Ishikawa (cell line): ENCODE measurements at regions not wholly inside any gene's neighbourhood (a gene's known extent, or its start where the extent isn't known, plus 50 kb on each side); places are given as distances from the start of the nearest gene placed in this dataset.

Experiments
- EGR1 ChIP-seq: IDR thresholded peaks from 2 replicates; pipeline ENCODE4 v1.6.1; 2012
- EP300 ChIP-seq: IDR thresholded peaks from 2 replicates; pipeline ENCODE4 v1.6.1; 2012; ENCODE audit warnings: borderline replicate concordance
- NFIC ChIP-seq: IDR thresholded peaks from 2 replicates; pipeline ENCODE4 v1.6.1; 2012
- RAD21 ChIP-seq: IDR thresholded peaks from 2 replicates; pipeline ENCODE4 v1.6.1; 2012; ENCODE audit warnings: low read depth
- REST ChIP-seq: IDR thresholded peaks from 2 replicates; pipeline ENCODE4 v1.6.1; 2012; ENCODE audit warnings: low read depth, mild to moderate bottlenecking
- YY1 ChIP-seq: IDR thresholded peaks from 2 replicates; pipeline ENCODE4 v1.6.1; 2012; ENCODE audit warnings: low read depth
- ZBTB7A ChIP-seq: IDR thresholded peaks from 2 replicates; pipeline ENCODE4 v1.6.1; 2012; ENCODE audit warnings: low read depth

GRCh38 chr7:24164401-24164800, 119.6 kb upstream of the NPY start:
- TF ChIP-seq RAD21 (no peak), ZBTB7A (no peak), EP300 (no peak), YY1 (no peak), EGR1 (no peak), NFIC (no peak), REST (no peak)
